HUDEP-2 (cell line): ENCODE measurements at regions not wholly inside any gene's neighbourhood (a gene's known extent, or its start where the extent isn't known, plus 50 kb on each side); places are given as distances from the start of the nearest gene placed in this dataset.
"Not testable (repeated sequence)": the region's sequence is repeated elsewhere in the genome, so short reads cannot be mapped to it uniquely, and the experiment has no call there.

Experiments
- DNase-seq, 76 experiments: peaks; one replicate each; lab custom pipeline; 2025; ENCODE audit not compliant: unreplicated experiment in 76 of 76; lab: John Stamatoyannopoulos, UW

- no peak for DNase-seq
Measured at GRCh38 chr3:101142160-101142559, 148.9 kb upstream of the ABI3BP start.

- DNase-seq = no peak
Measured at GRCh38 chr3:101141135-101141534, 147.9 kb upstream of the ABI3BP start.

- DNase-seq = no peak
Measured at GRCh38 chr3:101138817-101139216, 145.6 kb upstream of the ABI3BP start.

- DNase-seq = no peak
Measured at GRCh38 chr3:101134331-101134730, 141.1 kb upstream of the ABI3BP start.

- no peak for DNase-seq
Measured at GRCh38 chr3:101133652-101134051, 140.4 kb upstream of the ABI3BP start.

GRCh38 chr3:101133197-101133596 is 140.0 kb upstream of the ABI3BP start:
- DNase-seq = not testable (repeated sequence)

- DNase-seq = no peak
Measured at GRCh38 chr3:101131767-101132166, 138.5 kb upstream of the ABI3BP start.

- DNase-seq = no peak
Measured at GRCh38 chr3:101128786-101129185, 135.6 kb upstream of the ABI3BP start.

- no peak for DNase-seq
Measured at GRCh38 chr3:101128001-101128400, 134.8 kb upstream of the ABI3BP start.

- no peak for DNase-seq
Measured at GRCh38 chr3:101124125-101124524, 130.9 kb upstream of the ABI3BP start.

GRCh38 chr3:101123081-101123480 is 129.9 kb upstream of the ABI3BP start:
- DNase-seq = no peak

- no peak for DNase-seq
Measured at GRCh38 chr3:101122681-101123080, 129.5 kb upstream of the ABI3BP start.

- DNase-seq = no peak
Measured at GRCh38 chr3:101120039-101120438, 126.8 kb upstream of the ABI3BP start.

GRCh38 chr3:101119535-101119934 is 126.3 kb upstream of the ABI3BP start:
- DNase-seq = no peak

- no peak for DNase-seq
Measured at GRCh38 chr3:101117980-101118379, 124.8 kb upstream of the ABI3BP start.

GRCh38 chr3:101117465-101117864 is 124.2 kb upstream of the ABI3BP start:
- no peak for DNase-seq

GRCh38 chr3:101110295-101110694 is 117.1 kb upstream of the ABI3BP start:
- DNase-seq = not testable (repeated sequence)

GRCh38 chr3:101104321-101104720 is 111.1 kb upstream of the ABI3BP start:
- DNase-seq = no peak

- no peak for DNase-seq
Measured at GRCh38 chr3:101102678-101103296, 109.6 kb upstream of the ABI3BP start.

- no peak for DNase-seq
Measured at GRCh38 chr3:101100361-101101009, 107.3 kb upstream of the ABI3BP start.

- no peak for DNase-seq
Measured at GRCh38 chr3:101099791-101100190, 106.6 kb upstream of the ABI3BP start.

GRCh38 chr3:101096444-101096843 is 103.2 kb upstream of the ABI3BP start:
- DNase-seq = no peak
